ENCODE measurements at regions not wholly inside any gene's neighbourhood (a gene's known extent, or its start where the extent isn't known, plus 50 kb on each side); places are given as distances from the start of the nearest gene placed in this dataset.

GRCh38 chr16:48659940-48660339 is 50.0 kb upstream of the N4BP1 start:
- DNase-seq (ENCODE audit: low spot score), result no peak
- TF ChIP-seq CTCF (IDR thresholded peaks at IDR 0.05; ENCODE audit: extremely low read depth, insufficient read depth, missing control alignments), result no peak
- in situ Hi-C loops (cut with MboI; ENCODE audit: low pct_unique_long_range_greater_than_20kb, low sequenced_read_pairs, unreplicated experiment), result no loop called here
